Astrocyte (in vitro differentiated cells and primary cell): ENCODE measurements at regions not wholly inside any gene's neighbourhood (a gene's known extent, or its start where the extent isn't known, plus 50 kb on each side); places are given as distances from the start of the nearest gene placed in this dataset.

Experiments used
- DNase-seq: peaks from one replicate; pipeline ENCODE4 v3.0.0-alpha.2; 2010; ENCODE audit warnings: low read depth
- FAIRE-seq: peaks from 2 replicates; lab custom pipeline; 2011; peaks lifted over from hg19 to GRCh38; lab: Jason Lieb, UNC
- H2AFZ ChIP-seq: 2 replicates; pipeline ENCODE4 v1.6.0; 2012; ENCODE audit warnings: low read depth, low read length, inconsistent platforms
- H3K27ac ChIP-seq: 2 replicates; pipeline ENCODE4 v1.5.1; 2011; ENCODE audit warnings: low read depth, low read length, inconsistent platforms
- H3K27me3 ChIP-seq: 2 replicates; pipeline ENCODE4 v1.6.0; 2011; ENCODE audit warnings: low read length, inconsistent platforms; ENCODE audit not compliant: insufficient read depth
- H3K36me3 ChIP-seq: 2 replicates; pipeline ENCODE4 v1.5.1; 2011; ENCODE audit warnings: low read length, inconsistent platforms; ENCODE audit not compliant: insufficient read depth
- H3K4me1 ChIP-seq: 2 replicates; pipeline ENCODE4 v1.5.1; 2011; ENCODE audit warnings: low read length, inconsistent platforms; ENCODE audit not compliant: insufficient read depth
- H3K4me2 ChIP-seq: 2 replicates; pipeline ENCODE4 v1.6.0; 2012; ENCODE audit warnings: low read length, inconsistent platforms
- H3K4me3 ChIP-seq: 2 replicates; pipeline ENCODE4 v1.5.1; 2011; ENCODE audit warnings: low read depth, mild to moderate bottlenecking, low read length, inconsistent platforms; ENCODE audit not compliant: insufficient read depth
- H3K79me2 ChIP-seq: 2 replicates; pipeline ENCODE4 v1.6.0; 2012; ENCODE audit warnings: mild to moderate bottlenecking, low read length, inconsistent platforms; ENCODE audit not compliant: insufficient read depth
- H3K9ac ChIP-seq: 2 replicates; pipeline ENCODE4 v1.6.0; 2012; ENCODE audit warnings: mild to moderate bottlenecking, low read length, inconsistent platforms
- H3K9me3 ChIP-seq: 2 replicates; pipeline ENCODE4 v1.5.1; 2012; ENCODE audit warnings: low read depth, mild to moderate bottlenecking, low read length, inconsistent platforms; ENCODE audit not compliant: insufficient read depth
- H4K20me1 ChIP-seq: 2 replicates; pipeline ENCODE4 v1.6.0; 2012; ENCODE audit warnings: low read length, inconsistent platforms; ENCODE audit not compliant: insufficient read depth
- H3K27ac Mint-ChIP-seq: one replicate; pipeline ENCODE4 v1.8.0; 2021; ENCODE audit warnings: mild to moderate bottlenecking, mixed read lengths; ENCODE audit not compliant: unreplicated experiment
- H3K27me3 Mint-ChIP-seq: one replicate; pipeline ENCODE4 v1.8.0; 2021; ENCODE audit warnings: low read depth, mixed read lengths; ENCODE audit not compliant: unreplicated experiment
- H3K36me3 Mint-ChIP-seq: one replicate; pipeline ENCODE4 v1.8.0; 2021; ENCODE audit warnings: low read depth, mixed read lengths; ENCODE audit not compliant: unreplicated experiment
- H3K4me1 Mint-ChIP-seq: one replicate; pipeline ENCODE4 v1.8.0; 2021; ENCODE audit warnings: low read depth, mixed read lengths; ENCODE audit not compliant: unreplicated experiment
- H3K4me3 Mint-ChIP-seq: one replicate; pipeline ENCODE4 v1.8.0; 2021; ENCODE audit warnings: mild to moderate bottlenecking, moderate library complexity, mixed read lengths; ENCODE audit not compliant: unreplicated experiment
- H3K9me3 Mint-ChIP-seq: one replicate; pipeline ENCODE4 v1.8.0; 2021; ENCODE audit warnings: mild to moderate bottlenecking, mixed read lengths; ENCODE audit not compliant: unreplicated experiment
- CTCF ChIP-seq: IDR thresholded peaks from 2 replicates; pipeline ENCODE4 v1.5.1; 2011; ENCODE audit warnings: low read depth, mild to moderate bottlenecking, inconsistent platforms, low read length, moderate library complexity; ENCODE audit not compliant: insufficient read depth
- EZH2 ChIP-seq: IDR thresholded peaks from 2 replicates; pipeline ENCODE4 v1.6.1; 2012; ENCODE audit warnings: mild to moderate bottlenecking, low read length, inconsistent platforms; ENCODE audit not compliant: insufficient read depth

GRCh38 chr6:80403365-80403764 is 296.9 kb downstream of the BCKDHB start:
- FAIRE-seq (no peak), DNase-seq (no peak)
- Histone ChIP-seq H3K9ac (no peak overlapping the region), H3K4me1 (no peaks in the 10 kb centered on the region), H3K4me3 (no peak overlapping the region), H3K27ac (no peak overlapping the region), H3K36me3 (no peaks in the 10 kb centered on the region), H3K9me3 (no peaks in the 10 kb centered on the region), H3K4me2 (no peak overlapping the region), H4K20me1 (no peaks in the 10 kb centered on the region), H3K79me2 (no peaks in the 10 kb centered on the region), H3K27me3 (no peaks in the 10 kb centered on the region), H2AFZ (no peak overlapping the region)
- Mint-ChIP-seq H3K27me3 (no peaks in the 10 kb centered on the region), H3K9me3 (peaks cover 11% of the 10 kb centered on the region), H3K36me3 (no peaks in the 10 kb centered on the region), H3K27ac (no peak overlapping the region), H3K4me3 (no peak overlapping the region), H3K4me1 (no peaks in the 10 kb centered on the region)
- TF ChIP-seq CTCF = no peak
- TF ChIP-seq EZH2 = no peak

GRCh38 chr6:80402266-80402665 is 295.8 kb downstream of the BCKDHB start:
- no peaks in the 10 kb centered on the region for H3K27me3 Mint-ChIP-seq

More at GRCh38 chr6:80402266-80402665, 295.8 kb downstream of the BCKDHB start:
- no peak for TF ChIP-seq EZH2
- TF ChIP-seq CTCF = no peak
- DNase-seq (peak; percentile 44), FAIRE-seq (no peak)
- H3K36me3 Mint-ChIP-seq = no peaks in the 10 kb centered on the region
- Histone ChIP-seq H3K4me2 (no peak overlapping the region), H2AFZ (no peak overlapping the region), H3K27ac (no peak overlapping the region), H4K20me1 (no peaks in the 10 kb centered on the region), H3K9ac (no peak overlapping the region), H3K9me3 (no peaks in the 10 kb centered on the region), H3K4me1 (no peaks in the 10 kb centered on the region), H3K4me3 (no peak overlapping the region), H3K79me2 (no peaks in the 10 kb centered on the region), H3K36me3 (no peaks in the 10 kb centered on the region), H3K27me3 (no peaks in the 10 kb centered on the region)
- no peak overlapping the region for H3K27ac Mint-ChIP-seq
- H3K9me3 Mint-ChIP-seq = peaks cover 10% of the 10 kb centered on the region
- no peaks in the 10 kb centered on the region for H3K4me1 Mint-ChIP-seq
- H3K4me3 Mint-ChIP-seq = no peak overlapping the region
